ENCODE measurements at regions not wholly inside any gene's neighbourhood (a gene's known extent, or its start where the extent isn't known, plus 50 kb on each side); places are given as distances from the start of the nearest gene placed in this dataset.

- Mint-ChIP-seq H3K27ac (ENCODE audit: unreplicated experiment) (peak overlapping the region; percentile 98), H3K4me1 (ENCODE audit: unreplicated experiment) (peaks cover 84% of the 10 kb centered on the region), H3K4me3 (ENCODE audit: unreplicated experiment) (no peak overlapping the region), H3K27me3 (ENCODE audit: unreplicated experiment) (no peaks in the 10 kb centered on the region), H3K36me3 (ENCODE audit: unreplicated experiment) (peaks cover 1% of the 10 kb centered on the region), H3K9me3 (ENCODE audit: unreplicated experiment) (no peaks in the 10 kb centered on the region)
- no peak for TF ChIP-seq CTCF (IDR thresholded peaks at IDR 0.05)
- DNase-seq (ENCODE audit: extremely low spot score, unreplicated experiment) = no peak
Measured at GRCh38 chr4:13903061-13903460, 275.5 kb upstream of the BOD1L1 start.

GRCh38 chr4:13903901-13904300, 276.4 kb upstream of the BOD1L1 start:
- H3K36me3 Mint-ChIP-seq (ENCODE audit: unreplicated experiment) = no peaks in the 10 kb centered on the region
- no peak for DNase-seq (ENCODE audit: extremely low spot score, unreplicated experiment)
- peak overlapping the region; percentile 98 for H3K27ac Mint-ChIP-seq (ENCODE audit: unreplicated experiment)
- no peaks in the 10 kb centered on the region for H3K27me3 Mint-ChIP-seq (ENCODE audit: unreplicated experiment)
- H3K4me1 Mint-ChIP-seq (ENCODE audit: unreplicated experiment) = peaks cover 87% of the 10 kb centered on the region
- TF ChIP-seq CTCF (IDR thresholded peaks at IDR 0.05) = no peak
- H3K4me3 Mint-ChIP-seq (ENCODE audit: unreplicated experiment) = no peak overlapping the region
- no peaks in the 10 kb centered on the region for H3K9me3 Mint-ChIP-seq (ENCODE audit: unreplicated experiment)

- Mint-ChIP-seq H3K4me1 (ENCODE audit: unreplicated experiment) (peaks cover 76% of the 10 kb centered on the region), H3K36me3 (ENCODE audit: unreplicated experiment) (no peaks in the 10 kb centered on the region), H3K9me3 (ENCODE audit: unreplicated experiment) (no peaks in the 10 kb centered on the region), H3K4me3 (ENCODE audit: unreplicated experiment) (no peak overlapping the region), H3K27me3 (ENCODE audit: unreplicated experiment) (no peaks in the 10 kb centered on the region), H3K27ac (ENCODE audit: unreplicated experiment) (peak overlapping the region; percentile 98)
- DNase-seq (ENCODE audit: extremely low spot score, unreplicated experiment) = no peak
- no peak for TF ChIP-seq CTCF (IDR thresholded peaks at IDR 0.05)
Measured at GRCh38 chr4:13905543-13905942, 278.0 kb upstream of the BOD1L1 start.

- Mint-ChIP-seq H3K27ac (ENCODE audit: unreplicated experiment) (peak overlapping the region; percentile 98), H3K27me3 (ENCODE audit: unreplicated experiment) (no peaks in the 10 kb centered on the region), H3K4me3 (ENCODE audit: unreplicated experiment) (peak overlapping the region; percentile 53), H3K36me3 (ENCODE audit: unreplicated experiment) (no peaks in the 10 kb centered on the region), H3K9me3 (ENCODE audit: unreplicated experiment) (no peaks in the 10 kb centered on the region), H3K4me1 (ENCODE audit: unreplicated experiment) (peaks cover 73% of the 10 kb centered on the region)
- no peak for DNase-seq (ENCODE audit: extremely low spot score, unreplicated experiment)
- no peak for TF ChIP-seq CTCF (IDR thresholded peaks at IDR 0.05)
Measured at GRCh38 chr4:13906727-13907126, 279.2 kb upstream of the BOD1L1 start.

DNA sequence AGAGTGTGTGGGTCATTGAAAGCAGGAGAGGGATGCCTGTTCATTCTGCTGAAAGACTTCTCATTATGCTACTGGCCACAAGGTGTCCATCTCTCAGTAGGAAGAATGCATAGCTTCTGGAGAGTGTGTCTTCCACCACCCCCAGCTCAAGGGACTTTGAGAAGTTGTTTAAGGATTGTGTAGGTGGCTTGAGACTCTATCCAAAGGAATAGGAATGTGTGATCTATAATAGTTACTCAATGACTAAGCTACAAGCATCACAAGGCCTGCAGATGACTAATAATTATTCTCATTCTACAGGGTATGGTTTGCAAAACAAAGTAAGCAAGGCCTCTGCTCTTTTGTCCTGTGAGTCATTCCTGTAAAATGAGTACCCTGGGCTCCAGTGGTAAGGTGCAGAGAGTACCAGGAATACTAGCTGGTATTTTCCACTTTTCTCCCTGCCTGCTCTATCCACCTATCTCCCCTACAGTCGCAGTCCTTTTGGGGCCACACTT, 279.8 kb upstream of the BOD1L1 start:
- Mint-ChIP-seq H3K27ac (ENCODE audit: unreplicated experiment) (peak overlapping the region; percentile 98), H3K27me3 (ENCODE audit: unreplicated experiment) (no peaks in the 10 kb centered on the region), H3K4me3 (ENCODE audit: unreplicated experiment) (peak overlapping the region; percentile 53), H3K4me1 (ENCODE audit: unreplicated experiment) (peaks cover 73% of the 10 kb centered on the region), H3K36me3 (ENCODE audit: unreplicated experiment) (no peaks in the 10 kb centered on the region), H3K9me3 (ENCODE audit: unreplicated experiment) (no peaks in the 10 kb centered on the region)
- DNase-seq (ENCODE audit: extremely low spot score, unreplicated experiment) = no peak
- TF ChIP-seq CTCF (IDR thresholded peaks at IDR 0.05) = peak; percentile 63
